COLO668 (cell line): ENCODE measurements at regions not wholly inside any gene's neighbourhood (a gene's known extent, or its start where the extent isn't known, plus 50 kb on each side); places are given as distances from the start of the nearest gene placed in this dataset.
"Not testable (repeated sequence)": the region's sequence is repeated elsewhere in the genome, so short reads cannot be mapped to it uniquely, and the experiment has no call there.

Source experiments
- DNase-seq: peaks from one replicate; lab custom pipeline; 2025; ENCODE audit not compliant: unreplicated experiment; lab: John Stamatoyannopoulos, UW

DNA sequence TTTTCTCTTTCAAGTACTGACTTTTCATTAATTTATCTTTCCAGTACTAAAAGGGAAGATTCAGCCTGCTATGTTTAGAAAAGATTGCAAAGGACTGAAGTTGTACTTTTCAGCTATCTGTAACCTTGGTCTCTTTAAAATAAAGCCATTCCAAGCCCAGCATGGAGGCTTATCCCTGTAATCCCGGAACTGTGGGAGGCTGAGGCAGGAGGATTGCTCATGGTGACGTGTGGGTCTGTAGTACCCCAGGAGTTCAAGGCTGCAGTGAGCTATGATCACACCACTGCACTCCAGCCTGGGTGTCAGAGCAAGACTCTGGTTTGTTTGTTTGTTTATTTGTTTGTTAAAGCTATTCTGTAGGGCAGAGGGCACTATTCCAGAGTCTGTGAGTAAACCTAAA, 50.6 kb upstream of the TMEM170B start:
- DNase-seq, result no peak

GRCh38 chr6:11486486-11486885, 51.1 kb upstream of the TMEM170B start:
- DNase-seq, result no peak

DNA sequence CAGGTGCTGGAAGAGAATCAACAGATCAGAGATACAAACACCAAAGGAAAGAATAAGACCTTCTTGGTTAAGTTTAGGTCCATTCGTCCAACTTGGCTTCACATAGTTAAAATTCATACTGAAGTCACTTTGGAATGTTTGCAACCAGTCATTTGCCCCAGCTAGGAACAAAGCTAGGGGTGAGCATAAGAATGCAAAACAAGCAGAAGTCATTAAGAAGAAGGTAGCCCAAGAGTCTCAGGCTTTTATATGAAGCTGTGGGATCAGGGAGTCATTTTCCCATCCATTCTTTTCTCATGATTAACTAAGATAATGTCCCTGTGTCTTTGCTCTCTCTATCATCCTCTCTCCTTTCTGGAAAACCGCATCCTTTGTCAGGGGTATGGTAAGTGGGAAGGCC, 51.5 kb upstream of the TMEM170B start:
- no peak for DNase-seq

GRCh38 chr6:11485271-11485670, 52.3 kb upstream of the TMEM170B start:
- DNase-seq, result no peak

DNA sequence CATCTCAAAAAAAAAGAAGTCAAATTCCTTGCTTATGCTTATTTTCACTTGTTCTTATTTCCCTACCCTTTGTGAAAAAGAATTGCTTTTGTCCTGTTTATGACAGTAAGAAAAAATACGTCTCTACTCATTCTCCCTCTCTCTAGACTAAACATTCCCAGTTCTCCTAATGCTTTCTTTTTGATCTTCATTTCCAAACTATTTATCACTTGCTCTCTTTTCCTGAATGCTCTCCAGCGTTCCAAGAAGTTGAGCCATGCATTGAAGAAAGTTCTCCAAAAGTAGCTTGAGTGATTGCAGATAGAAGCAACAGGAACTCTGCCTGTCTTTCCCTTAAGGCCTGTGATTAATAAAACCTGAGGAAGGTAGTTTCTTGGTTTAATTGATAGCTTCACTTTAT, 53.1 kb upstream of the TMEM170B start:
- no peak for DNase-seq

DNA sequence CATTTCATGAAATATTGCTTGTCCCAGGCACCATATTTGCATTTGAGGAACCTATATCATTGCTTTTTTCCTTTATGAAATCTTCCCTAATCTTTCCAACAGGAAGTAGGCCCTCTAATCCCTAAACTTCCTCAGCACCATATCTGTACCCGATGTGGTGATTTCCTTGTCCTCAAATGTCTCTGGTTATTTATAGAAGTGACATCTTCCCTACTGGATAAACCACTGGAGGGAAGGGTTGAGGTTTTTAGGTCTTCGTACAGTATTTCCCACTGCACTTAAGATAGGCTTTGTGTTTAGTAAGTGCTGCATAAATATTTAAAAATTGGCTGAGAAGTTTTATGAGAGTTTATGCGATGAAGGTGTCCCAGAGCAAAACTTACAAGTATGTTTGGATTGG, 54.9 kb upstream of the TMEM170B start:
- no peak for DNase-seq

DNA sequence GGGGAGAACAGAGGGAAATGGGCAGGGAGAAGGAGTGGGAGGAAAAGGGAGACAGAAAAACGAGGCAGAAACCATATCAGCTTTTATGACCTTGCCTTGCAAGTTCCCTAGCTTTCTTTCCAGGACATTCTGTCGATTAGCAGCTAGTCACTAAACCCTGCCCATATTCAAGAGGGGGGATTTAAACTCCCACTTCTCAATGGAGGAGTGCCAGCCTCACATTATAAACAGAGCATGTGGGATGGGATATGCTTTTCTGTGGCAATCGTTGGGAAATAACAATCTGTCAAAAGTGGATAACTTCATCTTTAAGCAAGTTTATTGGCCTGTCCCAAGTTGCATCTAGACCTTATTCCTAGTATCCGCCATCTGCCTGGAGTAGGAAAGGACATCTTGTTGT, 57.0 kb upstream of the TMEM170B start:
- no peak for DNase-seq

GRCh38 chr6:11479296-11479695, 58.3 kb upstream of the TMEM170B start:
- no peak for DNase-seq

GRCh38 chr6:11478586-11478985, 59.0 kb upstream of the TMEM170B start:
- no peak for DNase-seq

GRCh38 chr6:11475016-11475415, 62.5 kb upstream of the TMEM170B start:
- DNase-seq, result no peak

DNA sequence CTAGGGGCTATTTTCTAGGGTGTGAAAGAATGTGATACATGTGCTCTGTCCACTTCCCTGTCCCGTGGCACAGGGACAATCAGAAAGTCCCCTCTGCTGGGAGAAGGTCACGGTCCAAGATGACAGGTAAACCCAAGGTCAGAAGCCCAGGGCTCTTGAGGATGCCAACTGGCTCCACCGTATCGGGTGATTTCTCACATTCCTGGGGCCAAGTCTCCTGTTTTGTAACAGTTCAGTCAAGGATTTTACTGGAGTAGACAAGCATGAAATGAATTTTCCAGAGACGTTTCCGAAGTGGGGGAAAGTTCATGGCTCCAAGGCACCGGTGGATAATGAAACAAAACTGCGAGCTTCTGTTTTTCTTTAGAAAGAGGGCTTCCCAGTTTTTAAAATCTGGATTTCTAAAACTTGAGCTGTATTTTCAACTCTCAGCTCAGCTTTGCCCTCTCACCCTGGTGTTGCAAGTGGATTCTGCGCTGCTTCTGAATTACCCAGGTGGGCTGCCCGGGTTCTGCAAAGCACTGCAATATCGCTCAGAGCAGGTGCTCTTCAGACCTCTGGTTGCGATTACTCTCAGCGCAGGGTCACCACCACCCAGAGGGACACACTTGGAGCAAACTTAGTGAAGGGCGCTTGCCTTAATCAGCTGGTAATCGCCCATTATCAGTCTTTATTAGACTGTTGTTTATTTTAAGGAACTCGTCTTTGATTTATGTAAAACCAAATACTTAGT, 64.4 kb upstream of the TMEM170B start:
- DNase-seq, result no peak

- DNase-seq, result no peak
These were observed 66.3 kb upstream of the TMEM170B start for GRCh38 chr6:11471261-11471660.

DNA sequence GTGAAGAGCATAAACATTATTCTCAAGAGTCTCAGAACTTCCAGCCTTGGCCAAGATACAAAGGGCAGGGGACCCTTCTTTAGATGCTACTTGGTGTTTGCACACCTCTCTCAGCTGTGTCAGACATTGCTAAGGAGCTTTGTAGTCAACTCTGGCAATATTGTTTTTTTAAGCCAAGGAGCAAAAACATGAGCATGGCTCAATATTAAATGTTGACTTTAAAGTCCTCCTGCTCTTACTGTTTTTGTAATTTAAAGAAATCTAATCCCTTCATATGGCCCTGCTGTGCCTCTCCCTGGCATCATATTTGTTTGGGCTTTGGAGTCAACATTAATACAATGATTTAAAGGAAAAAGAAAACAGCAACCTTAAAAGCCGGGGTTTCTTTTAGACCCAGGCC, 67.9 kb upstream of the TMEM170B start:
- no peak for DNase-seq

- not testable (repeated sequence) for DNase-seq
These were observed 69.3 kb upstream of the TMEM170B start for GRCh38 chr6:11468271-11468670.

GRCh38 chr6:11467364-11467763, 70.2 kb upstream of the TMEM170B start:
- DNase-seq, result no peak

GRCh38 chr6:11463398-11463780, 74.2 kb upstream of the TMEM170B start:
- no peak for DNase-seq

DNA sequence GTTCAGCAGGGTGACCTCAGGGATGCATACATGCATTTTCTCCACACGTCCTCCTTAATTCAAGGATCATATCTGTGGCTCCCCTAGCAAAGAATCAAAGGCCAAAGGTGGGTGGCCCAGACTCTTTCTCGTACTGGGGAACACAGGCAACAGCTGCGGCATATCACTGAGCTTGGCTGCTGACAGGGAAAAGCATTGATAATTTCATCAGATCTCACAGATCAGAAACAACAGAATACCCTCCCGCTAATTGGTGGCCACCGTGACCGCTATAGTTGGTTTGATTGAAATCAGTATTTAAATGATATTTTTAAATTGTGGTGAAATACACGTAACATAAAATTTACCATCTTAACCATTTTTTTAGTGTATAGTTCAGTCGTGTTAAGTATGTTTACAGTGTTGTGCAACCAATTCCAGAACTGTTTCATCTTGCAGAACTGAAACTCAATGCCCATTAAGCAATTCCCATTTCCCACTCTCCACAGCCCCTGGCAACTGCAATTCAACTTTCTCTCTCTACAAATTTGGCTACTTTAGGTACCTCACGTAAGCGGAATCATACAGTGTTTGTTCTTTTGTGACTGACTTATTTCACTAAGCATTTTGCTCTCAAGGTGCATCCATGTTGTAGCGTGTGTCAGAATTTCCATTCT, 74.7 kb upstream of the TMEM170B start:
- DNase-seq, result no peak

DNA sequence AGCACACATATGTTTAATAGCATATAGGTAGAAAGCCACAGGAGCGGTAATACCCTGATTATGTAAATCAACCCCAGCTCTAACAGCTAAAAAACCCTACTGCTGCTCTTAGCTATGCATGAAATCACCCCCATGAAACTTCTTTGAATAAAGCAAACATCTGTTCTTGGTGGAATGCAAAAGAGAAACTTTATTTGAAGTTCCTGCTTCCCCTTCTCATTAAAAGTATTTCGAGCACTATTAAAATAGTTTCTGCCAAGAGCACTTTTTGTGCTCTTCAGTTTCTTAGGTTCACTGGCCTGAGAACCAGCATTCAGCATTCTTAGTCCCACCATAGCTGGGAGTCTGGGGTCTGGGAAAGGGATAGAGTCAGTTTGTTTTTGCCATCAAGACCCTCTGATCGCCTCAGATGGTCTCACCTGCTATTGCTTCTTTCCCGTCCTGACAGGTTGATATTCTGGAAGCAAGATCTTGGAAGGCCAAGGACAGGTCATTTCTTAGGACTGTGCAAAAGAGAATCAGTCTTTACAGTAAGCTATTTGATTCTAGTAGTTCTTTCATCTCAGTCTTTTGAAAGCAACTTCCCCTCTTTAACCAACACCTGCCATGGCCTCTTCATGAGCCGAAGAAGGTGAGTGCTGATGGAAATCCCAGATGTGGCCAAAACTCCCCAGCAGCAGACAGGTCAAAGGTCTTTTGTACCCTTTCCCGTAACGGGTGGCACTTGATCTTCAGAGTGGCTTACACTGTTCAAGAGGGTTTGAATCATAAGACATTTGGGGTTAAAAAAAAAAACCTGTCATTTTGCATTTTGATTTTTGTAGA, 76.5 kb upstream of the TMEM170B start:
- DNase-seq, result no peak

DNA sequence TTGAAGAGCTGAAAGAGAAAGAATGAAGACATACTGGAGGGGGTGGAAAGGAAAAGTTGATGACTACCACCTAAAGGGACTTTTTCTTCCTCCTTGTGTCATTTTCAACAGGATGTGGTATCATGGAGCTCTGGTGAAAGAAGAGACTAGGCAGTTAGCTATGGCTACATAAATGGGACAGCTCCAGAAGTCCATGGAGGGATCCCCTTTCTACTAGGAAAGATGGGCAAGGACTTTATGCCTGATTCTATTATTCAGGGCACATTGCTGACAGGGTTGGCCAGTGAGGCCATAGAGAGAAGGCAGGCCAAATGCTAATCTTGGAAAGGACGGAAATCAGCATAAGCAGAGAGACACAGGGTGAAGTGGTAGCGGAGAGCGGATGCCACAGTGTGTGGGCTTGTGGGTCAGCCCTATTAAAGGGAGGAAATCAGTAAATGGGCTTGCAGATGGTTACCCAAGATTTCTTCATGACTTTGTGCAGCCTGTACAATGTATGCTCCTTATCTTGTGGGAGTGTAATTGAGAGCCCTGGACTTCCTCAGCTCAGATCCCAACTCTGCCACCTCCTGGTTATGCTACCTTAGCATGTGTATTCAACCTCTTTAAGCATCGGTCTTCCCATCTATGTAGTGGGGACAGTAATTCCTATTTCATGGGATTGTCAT, 77.4 kb upstream of the TMEM170B start:
- DNase-seq, result no peak

GRCh38 chr6:11459079-11459610, 78.4 kb upstream of the TMEM170B start:
- DNase-seq, result no peak

DNA sequence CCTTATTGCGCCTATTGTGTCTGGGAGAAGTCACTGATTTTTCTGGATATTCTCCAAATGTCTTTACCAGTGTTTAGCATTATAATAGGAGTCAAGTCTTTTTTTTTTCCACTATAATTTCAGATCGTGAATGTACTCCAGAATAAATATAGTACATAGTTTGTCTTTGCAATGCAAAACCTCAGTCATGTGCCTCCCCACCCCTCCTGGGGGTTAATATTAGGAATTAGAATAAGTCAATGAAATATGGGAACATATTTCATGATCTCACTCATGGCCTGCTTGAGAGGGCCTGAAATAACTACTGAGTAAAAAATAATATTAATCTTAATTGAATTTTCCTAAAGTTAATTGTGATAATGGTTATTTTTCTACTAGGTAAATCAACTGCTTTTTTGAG, 79.0 kb upstream of the TMEM170B start:
- no peak for DNase-seq
